Neural progenitor cell (in vitro differentiated cells): ENCODE measurements at regions not wholly inside any gene's neighbourhood (a gene's known extent, or its start where the extent isn't known, plus 50 kb on each side); places are given as distances from the start of the nearest gene placed in this dataset.

Experiments used
- CTCF ChIP-seq: fragments of 200-600 bp; sonication (generic); IDR thresholded peaks from 2 replicates; pipeline ENCODE4 v1.5.1; 2017; ENCODE audit warnings: antibody characterized with exemption, mild to moderate bottlenecking
- EZH2 ChIP-seq: fragments of 200-600 bp; sonication (generic); IDR thresholded peaks from 2 replicates; pipeline ENCODE4 v1.6.1; 2017; ENCODE audit warnings: antibody characterized with exemption, mild to moderate bottlenecking, moderate library complexity
- EZH2phosphoT487 ChIP-seq: fragments of 200-600 bp; sonication (generic); IDR thresholded peaks from 2 replicates; pipeline ENCODE4 v1.6.1; 2017; ENCODE audit warnings: antibody characterized with exemption

GRCh38 chr1:219833214-219833815, 95.0 kb downstream of the SLC30A10 start:
- TF ChIP-seq CTCF (no peak), EZH2phosphoT487 (no peak), EZH2 (no peak)
